DND-41 (cell line): ENCODE measurements at regions not wholly inside any gene's neighbourhood (a gene's known extent, or its start where the extent isn't known, plus 50 kb on each side); places are given as distances from the start of the nearest gene placed in this dataset.

Experiments used
- ATAC-seq: fragments of 200-7000 bp; cut with Tn5 transposase; 3 replicates; pipeline ENCODE4 v1.9.1; 2021; ENCODE audit warnings: low read depth; ENCODE audit not compliant: insufficient read depth
- DNase-seq: peaks from one replicate; pipeline ENCODE4 v3.0.0-alpha.2; 2020
- H2AFZ ChIP-seq: 2 replicates; pipeline ENCODE4 v1.6.0; 2012; ENCODE audit warnings: low read depth, low read length
- H3K27ac ChIP-seq: 2 replicates; pipeline ENCODE4 v1.5.1; 2012; ENCODE audit warnings: low read length, inconsistent platforms
- H3K27me3 ChIP-seq: fragments of 200-600 bp; sonication (generic); 2 replicates; pipeline ENCODE4 v1.6.0; 2012; ENCODE audit warnings: low read length, mild to moderate bottlenecking, inconsistent platforms; ENCODE audit not compliant: insufficient read depth, poor library complexity
- H3K36me3 ChIP-seq: 2 replicates; pipeline ENCODE4 v1.5.1; 2012; ENCODE audit warnings: low read length, inconsistent platforms; ENCODE audit not compliant: insufficient read depth
- H3K4me1 ChIP-seq: 2 replicates; pipeline ENCODE4 v1.5.1; 2012; ENCODE audit warnings: mild to moderate bottlenecking, low read length; ENCODE audit not compliant: insufficient read depth
- H3K4me2 ChIP-seq: 2 replicates; pipeline ENCODE4 v1.6.0; 2012; ENCODE audit warnings: mild to moderate bottlenecking, moderate library complexity, low read length, inconsistent platforms; ENCODE audit not compliant: insufficient read depth
- H3K4me3 ChIP-seq, 2 experiments: fragments of 200-600 bp in 1 of 2; shearing (Covaris generic) in 1 of 2; 2 replicates each; pipeline ENCODE4 v1.5.1; 2012 to 2016; ENCODE audit warnings: inconsistent platforms in 2 of 2, low read length in 2 of 2, mild to moderate bottlenecking in 2 of 2, low read depth in 1 of 2, moderate library complexity in 1 of 2
- H3K79me2 ChIP-seq: 2 replicates; pipeline ENCODE4 v1.6.0; 2012; ENCODE audit warnings: low read length, inconsistent platforms; ENCODE audit not compliant: insufficient read depth
- H3K9ac ChIP-seq: 2 replicates; pipeline ENCODE4 v1.6.0; 2012; ENCODE audit warnings: low read depth, mild to moderate bottlenecking, inconsistent platforms, low read length, moderate library complexity
- H3K9me3 ChIP-seq: 2 replicates; pipeline ENCODE4 v1.5.1; 2012; ENCODE audit warnings: low read length, moderate library complexity, mild to moderate bottlenecking, inconsistent platforms; ENCODE audit not compliant: insufficient read depth, severe bottlenecking
- H4K20me1 ChIP-seq: 2 replicates; pipeline ENCODE4 v1.6.0; 2012; ENCODE audit warnings: low read length; ENCODE audit not compliant: insufficient read depth
- EZH2 ChIP-seq: IDR thresholded peaks from 3 replicates; pipeline ENCODE4 v1.6.1; 2012; ENCODE audit warnings: borderline replicate concordance, low read depth, mild to moderate bottlenecking, moderate library complexity, low read length, inconsistent platforms; ENCODE audit not compliant: severe bottlenecking
- TF ChIP-seq, protein P1 (sequence below): IDR thresholded peaks from 2 replicates; pipeline ENCODE4 v1.5.1; 2012; ENCODE audit warnings: borderline replicate concordance, low read length, moderate library complexity, mild to moderate bottlenecking; ENCODE audit not compliant: poor library complexity, severe bottlenecking; ENCODE audit errors: extremely low read depth

DNA sequence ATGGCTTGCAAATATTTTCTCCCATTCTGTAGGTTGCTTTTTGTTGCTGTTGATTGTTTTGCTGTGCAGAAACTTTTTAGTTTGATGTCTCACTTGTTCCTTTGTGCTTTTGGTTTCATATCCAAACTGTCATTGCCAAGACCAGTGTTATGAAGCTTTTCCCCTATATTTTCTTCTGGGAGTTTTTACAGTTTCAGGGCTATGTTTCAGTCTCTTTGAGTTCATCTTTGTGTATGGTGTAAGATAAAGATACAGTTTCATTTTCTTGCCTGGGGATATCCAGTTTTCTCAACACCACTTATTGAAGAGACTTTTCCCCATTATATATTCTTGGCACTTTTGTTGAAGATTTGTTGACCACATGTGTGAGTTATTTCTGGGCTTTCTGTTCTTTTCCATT lies 139.9 kb downstream of the MRPL57 start:
- no peaks in the 10 kb centered on the region for H4K20me1 ChIP-seq
- H3K27ac ChIP-seq: no peak overlapping the region
- DNase-seq (no peak), ATAC-seq (no peak)
- no peak overlapping the region for H2AFZ ChIP-seq
- H3K9me3 ChIP-seq: no peaks in the 10 kb centered on the region
- H3K27me3 ChIP-seq: no peaks in the 10 kb centered on the region
- no peak for TF ChIP-seq EZH2
- TF ChIP-seq, protein P1, sequence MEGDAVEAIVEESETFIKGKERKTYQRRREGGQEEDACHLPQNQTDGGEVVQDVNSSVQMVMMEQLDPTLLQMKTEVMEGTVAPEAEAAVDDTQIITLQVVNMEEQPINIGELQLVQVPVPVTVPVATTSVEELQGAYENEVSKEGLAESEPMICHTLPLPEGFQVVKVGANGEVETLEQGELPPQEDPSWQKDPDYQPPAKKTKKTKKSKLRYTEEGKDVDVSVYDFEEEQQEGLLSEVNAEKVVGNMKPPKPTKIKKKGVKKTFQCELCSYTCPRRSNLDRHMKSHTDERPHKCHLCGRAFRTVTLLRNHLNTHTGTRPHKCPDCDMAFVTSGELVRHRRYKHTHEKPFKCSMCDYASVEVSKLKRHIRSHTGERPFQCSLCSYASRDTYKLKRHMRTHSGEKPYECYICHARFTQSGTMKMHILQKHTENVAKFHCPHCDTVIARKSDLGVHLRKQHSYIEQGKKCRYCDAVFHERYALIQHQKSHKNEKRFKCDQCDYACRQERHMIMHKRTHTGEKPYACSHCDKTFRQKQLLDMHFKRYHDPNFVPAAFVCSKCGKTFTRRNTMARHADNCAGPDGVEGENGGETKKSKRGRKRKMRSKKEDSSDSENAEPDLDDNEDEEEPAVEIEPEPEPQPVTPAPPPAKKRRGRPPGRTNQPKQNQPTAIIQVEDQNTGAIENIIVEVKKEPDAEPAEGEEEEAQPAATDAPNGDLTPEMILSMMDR: no peak
- H3K9ac ChIP-seq: no peak overlapping the region
- H3K4me1 ChIP-seq: no peaks in the 10 kb centered on the region
- peaks cover 3% of the 10 kb centered on the region; the same call in 1 of the 2 replicates for H3K79me2 ChIP-seq
- H3K4me3 ChIP-seq: no peak overlapping the region
- peaks cover 18% of the 10 kb centered on the region for H3K36me3 ChIP-seq
- H3K4me2 ChIP-seq: no peak overlapping the region

DNA sequence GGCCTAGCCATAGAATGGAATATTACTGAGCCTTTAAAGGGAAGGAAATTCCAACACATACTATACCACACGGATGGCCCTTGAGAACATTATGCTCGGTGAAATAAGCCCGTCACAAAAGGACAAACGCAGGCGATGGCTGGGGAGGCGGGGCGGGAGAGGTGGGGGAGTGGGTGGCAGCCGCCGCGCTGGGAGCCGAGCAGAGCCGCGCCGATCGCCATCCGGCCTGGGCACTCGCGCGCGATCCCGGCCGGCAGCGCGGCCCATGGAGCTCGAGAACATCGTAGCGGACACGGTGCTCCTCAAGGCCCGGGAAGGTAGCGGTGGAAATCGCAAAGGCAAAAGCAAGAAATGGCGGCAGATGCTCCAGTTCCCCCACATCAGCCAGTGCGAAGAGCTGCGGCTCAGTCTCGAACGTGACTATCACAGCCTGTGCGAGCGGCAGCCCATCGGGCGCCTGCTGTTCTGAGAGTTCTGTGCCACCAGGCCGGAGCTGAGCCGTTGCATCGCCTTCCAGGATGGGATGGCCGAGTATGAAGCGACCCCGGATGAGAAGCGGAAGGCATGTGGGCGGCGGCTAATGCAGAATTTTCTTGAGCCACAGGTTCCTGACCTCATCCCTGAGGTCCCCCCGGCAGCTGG lies 140.1 kb downstream of the ZDHHC20 start:
- H3K36me3 ChIP-seq: peaks cover 20% of the 10 kb centered on the region
- no peak overlapping the region for H3K27ac ChIP-seq
- peaks cover 2% of the 10 kb centered on the region; the same call in 1 of the 2 replicates for H3K79me2 ChIP-seq
- TF ChIP-seq, protein P1: no peak
- no peak for TF ChIP-seq EZH2
- ATAC-seq (no peak), DNase-seq (no peak)
- no peak overlapping the region for H2AFZ ChIP-seq
- no peaks in the 10 kb centered on the region for H4K20me1 ChIP-seq
- H3K4me3 ChIP-seq: no peak overlapping the region
- no peaks in the 10 kb centered on the region for H3K27me3 ChIP-seq
- no peaks in the 10 kb centered on the region for H3K9me3 ChIP-seq
- no peaks in the 10 kb centered on the region for H3K4me1 ChIP-seq
- no peak overlapping the region for H3K4me2 ChIP-seq
- no peak overlapping the region for H3K9ac ChIP-seq

DNA sequence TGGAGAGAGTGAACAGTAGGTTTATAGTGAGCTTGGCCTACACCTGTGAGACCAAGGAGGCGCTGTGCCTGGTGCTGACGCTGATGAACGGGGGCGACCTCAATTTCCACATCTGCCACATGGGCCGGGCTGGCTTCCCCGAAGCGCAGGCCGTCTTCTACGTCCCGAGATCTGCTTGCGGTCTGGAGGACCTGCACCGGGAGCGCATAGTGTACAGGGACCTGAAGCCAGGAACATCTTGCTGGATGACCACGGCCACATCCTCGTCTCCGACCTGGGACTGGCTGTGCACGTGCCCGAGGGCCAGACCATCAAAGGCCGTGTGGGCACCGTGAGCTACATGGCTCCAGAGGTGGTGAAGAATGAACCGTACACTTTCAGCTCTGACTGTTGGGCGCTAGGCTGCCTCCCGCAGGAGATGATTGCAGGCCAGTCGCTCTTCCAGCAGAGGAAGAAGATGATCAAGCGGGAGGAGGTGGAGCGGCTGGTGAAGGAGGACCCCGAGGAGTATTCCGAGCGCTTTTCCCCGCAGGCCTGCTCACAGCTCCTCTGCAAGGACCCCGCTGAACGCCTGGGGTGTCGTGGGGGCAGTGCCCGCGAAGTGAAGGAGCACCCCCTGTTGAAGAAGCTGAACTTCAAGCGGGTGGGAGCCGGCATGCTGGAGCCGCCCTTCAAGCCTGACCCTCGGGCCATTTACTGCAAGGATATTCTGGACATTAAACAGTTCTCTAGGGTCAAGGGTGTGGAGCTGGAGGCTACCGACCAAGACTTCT lies 139.0 kb downstream of the ZDHHC20 start:
- Histone ChIP-seq H3K9ac (no peak overlapping the region), H3K27me3 (no peaks in the 10 kb centered on the region)

More for the DNA sequence above, 139.0 kb downstream of the ZDHHC20 start:
- Histone ChIP-seq H3K79me2 (peaks cover 2% of the 10 kb centered on the region; the same call in 1 of the 2 replicates), H3K27ac (no peak overlapping the region), H3K4me3 (no peak overlapping the region), H4K20me1 (no peaks in the 10 kb centered on the region), H3K9me3 (no peaks in the 10 kb centered on the region), H3K36me3 (peaks cover 20% of the 10 kb centered on the region), H2AFZ (no peak overlapping the region), H3K4me2 (no peak overlapping the region), H3K4me1 (no peaks in the 10 kb centered on the region)
- DNase-seq (no peak), ATAC-seq (no peak)
- TF ChIP-seq EZH2: no peak
- TF ChIP-seq, protein P1: no peak
